ENCODE measurements at regions not wholly inside any gene's neighbourhood (a gene's known extent, or its start where the extent isn't known, plus 50 kb on each side); places are given as distances from the start of the nearest gene placed in this dataset.
"Not testable (repeated sequence)": the region's sequence is repeated elsewhere in the genome, so short reads cannot be mapped to it uniquely, and the experiment has no call there.

DNA sequence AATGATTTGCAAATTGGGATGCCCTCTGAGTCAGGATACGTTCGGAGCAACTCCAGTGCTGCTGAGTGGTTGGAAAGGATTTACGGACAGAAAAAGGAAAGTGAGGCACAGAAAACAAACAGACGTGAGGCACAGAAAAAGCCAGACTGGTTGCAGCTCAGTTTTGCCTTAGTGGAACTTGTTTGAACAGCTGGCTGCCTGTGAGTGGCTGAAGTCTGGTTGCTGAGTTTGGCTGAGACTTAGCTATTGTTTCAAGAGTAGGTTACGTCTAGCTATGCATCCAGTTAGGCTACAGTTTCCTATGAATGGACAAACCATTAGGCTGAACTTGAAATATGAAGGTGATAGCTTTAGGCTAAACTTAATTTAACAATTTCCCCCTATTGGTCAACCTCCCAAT is 256.6 kb downstream of the VAPA start:
- H3K79me2 ChIP-seq (ENCODE audit: low read depth): no peaks in the 10 kb centered on the region
- POLR2A ChIA-PET (ENCODE audit: unreplicated experiment): no interaction called here
- BruUV-seq (replicated peaks): no TSS peak
- no peaks in the 10 kb centered on the region for H3K27me3 ChIP-seq (ENCODE audit: insufficient read depth, low read depth)
- H3K4me3 ChIP-seq: no peak overlapping the region
- no peaks in the 10 kb centered on the region for H3K9me3 ChIP-seq (ENCODE audit: insufficient read depth, low read depth)
- no peak for DNase-seq
- H3K4me1 ChIP-seq (replicated peaks; ENCODE audit: insufficient read depth): no peaks in the 10 kb centered on the region
- H3K9me2 ChIP-seq (ENCODE audit: insufficient read depth): no peaks in the 10 kb centered on the region
- no peak for TF ChIP-seq EZH2 (IDR thresholded peaks at IDR 0.05; ENCODE audit: low read depth)
- TF ChIP-seq, protein P1, sequence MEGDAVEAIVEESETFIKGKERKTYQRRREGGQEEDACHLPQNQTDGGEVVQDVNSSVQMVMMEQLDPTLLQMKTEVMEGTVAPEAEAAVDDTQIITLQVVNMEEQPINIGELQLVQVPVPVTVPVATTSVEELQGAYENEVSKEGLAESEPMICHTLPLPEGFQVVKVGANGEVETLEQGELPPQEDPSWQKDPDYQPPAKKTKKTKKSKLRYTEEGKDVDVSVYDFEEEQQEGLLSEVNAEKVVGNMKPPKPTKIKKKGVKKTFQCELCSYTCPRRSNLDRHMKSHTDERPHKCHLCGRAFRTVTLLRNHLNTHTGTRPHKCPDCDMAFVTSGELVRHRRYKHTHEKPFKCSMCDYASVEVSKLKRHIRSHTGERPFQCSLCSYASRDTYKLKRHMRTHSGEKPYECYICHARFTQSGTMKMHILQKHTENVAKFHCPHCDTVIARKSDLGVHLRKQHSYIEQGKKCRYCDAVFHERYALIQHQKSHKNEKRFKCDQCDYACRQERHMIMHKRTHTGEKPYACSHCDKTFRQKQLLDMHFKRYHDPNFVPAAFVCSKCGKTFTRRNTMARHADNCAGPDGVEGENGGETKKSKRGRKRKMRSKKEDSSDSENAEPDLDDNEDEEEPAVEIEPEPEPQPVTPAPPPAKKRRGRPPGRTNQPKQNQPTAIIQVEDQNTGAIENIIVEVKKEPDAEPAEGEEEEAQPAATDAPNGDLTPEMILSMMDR (conservative IDR thresholded peaks at IDR 0.05): no peak
- no peak overlapping the region for H3K4me2 ChIP-seq
- no peaks in the 10 kb centered on the region for H3F3A ChIP-seq (ENCODE audit: insufficient read depth, low read depth)
- H3K36me3 ChIP-seq (ENCODE audit: low read depth): no peaks in the 10 kb centered on the region
- H2AFZ ChIP-seq: no peak overlapping the region
- CTCF ChIA-PET: no interaction called here
- no peak overlapping the region for H3K27ac ChIP-seq
- intact Hi-C loops (cut with micrococcal nuclease; ENCODE audit: unreplicated experiment): no loop called here
- no peaks in the 10 kb centered on the region for H4K20me1 ChIP-seq (ENCODE audit: insufficient read depth)

DNA sequence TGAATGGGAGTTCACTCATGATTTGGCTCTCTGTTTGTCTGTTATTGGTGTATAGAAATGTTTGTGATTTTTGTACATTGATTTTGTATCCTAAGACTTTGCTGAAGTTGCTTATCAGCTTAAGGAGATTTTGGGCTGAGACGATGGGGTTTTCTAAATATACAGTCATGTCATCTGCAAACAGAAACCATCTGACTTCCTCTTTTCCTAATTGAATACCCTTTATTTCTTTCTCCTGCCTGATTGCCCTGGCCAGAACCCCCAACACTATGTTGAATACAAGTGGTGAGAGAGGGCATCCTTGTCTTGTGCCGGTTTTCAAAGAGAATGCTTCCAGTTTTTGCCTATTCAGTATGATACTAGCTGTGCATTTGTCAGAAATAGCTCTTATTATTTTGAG is 261.5 kb downstream of the VAPA start:
- H3K79me2 ChIP-seq (ENCODE audit: low read depth); H2AFZ ChIP-seq; BruUV-seq (replicated peaks); H3K27ac ChIP-seq; H3F3A ChIP-seq (ENCODE audit: insufficient read depth, low read depth); intact Hi-C loops (cut with micrococcal nuclease; ENCODE audit: unreplicated experiment); DNase-seq; H3K9me2 ChIP-seq (ENCODE audit: insufficient read depth); H4K20me1 ChIP-seq (ENCODE audit: insufficient read depth); CTCF ChIA-PET; H3K4me1 ChIP-seq (replicated peaks; ENCODE audit: insufficient read depth); H3K9me3 ChIP-seq (ENCODE audit: insufficient read depth, low read depth); H3K4me3 ChIP-seq; POLR2A ChIA-PET (ENCODE audit: unreplicated experiment); H3K4me2 ChIP-seq; H3K36me3 ChIP-seq (ENCODE audit: low read depth); H3K27me3 ChIP-seq (ENCODE audit: insufficient read depth, low read depth): not testable (repeated sequence)

GRCh38 chr18:10179326-10179725 is 265.5 kb downstream of the VAPA start:
- H2AFZ ChIP-seq; BruUV-seq (replicated peaks); H3K9me2 ChIP-seq (ENCODE audit: insufficient read depth); H4K20me1 ChIP-seq (ENCODE audit: insufficient read depth); H3K27ac ChIP-seq; H3K79me2 ChIP-seq (ENCODE audit: low read depth); POLR2A ChIA-PET (ENCODE audit: unreplicated experiment); H3K4me3 ChIP-seq; CTCF ChIA-PET; intact Hi-C loops (cut with micrococcal nuclease; ENCODE audit: unreplicated experiment); H3K27me3 ChIP-seq (ENCODE audit: insufficient read depth, low read depth); H3F3A ChIP-seq (ENCODE audit: insufficient read depth, low read depth); DNase-seq; H3K4me2 ChIP-seq; H3K36me3 ChIP-seq (ENCODE audit: low read depth); H3K9me3 ChIP-seq (ENCODE audit: insufficient read depth, low read depth): not testable (repeated sequence)
- H3K4me1 ChIP-seq (replicated peaks; ENCODE audit: insufficient read depth): peaks cover 16% of the 10 kb centered on the region

DNA sequence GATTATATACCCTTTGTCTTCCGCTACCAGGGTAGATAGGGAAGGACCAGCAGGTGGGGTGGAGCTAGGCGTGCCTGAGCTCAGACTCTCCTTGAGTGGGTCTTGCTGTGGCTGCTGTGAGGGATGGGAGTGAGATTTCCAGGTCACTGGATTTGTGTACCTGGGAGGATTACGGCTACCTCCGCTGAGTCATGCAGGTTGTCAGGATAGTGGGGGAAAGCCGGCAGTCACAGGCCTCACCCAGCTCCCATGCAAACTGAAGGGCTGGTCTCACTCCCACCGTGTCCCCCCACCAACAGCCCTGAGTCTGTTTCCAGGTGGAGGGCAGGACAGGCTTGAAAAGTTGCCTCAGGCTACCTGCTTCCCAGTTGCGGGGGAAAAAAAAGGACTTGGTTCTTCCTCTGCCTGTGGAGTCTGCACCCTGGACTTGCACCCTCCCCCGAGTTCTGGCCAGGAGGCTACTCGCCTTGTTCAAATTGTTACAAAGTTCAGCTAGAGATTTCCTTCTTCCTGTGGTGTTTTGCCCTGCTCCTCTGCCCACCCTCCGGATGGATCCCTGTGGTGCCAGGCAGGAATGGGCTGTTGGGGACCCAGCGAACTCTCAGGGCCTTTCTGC is 268.3 kb downstream of the VAPA start:
- Histone ChIP-seq H3F3A (ENCODE audit: insufficient read depth, low read depth) (no peaks in the 10 kb centered on the region; the same call in 1 of the 2 replicates), H3K36me3 (ENCODE audit: low read depth) (no peaks in the 10 kb centered on the region), H3K4me3 (no peak overlapping the region), H3K9me2 (ENCODE audit: insufficient read depth) (no peaks in the 10 kb centered on the region), H3K27ac (peak overlapping the region; percentile 76), H3K4me2 (peak overlapping the region; percentile 59), H4K20me1 (ENCODE audit: insufficient read depth) (no peaks in the 10 kb centered on the region), H3K9me3 (ENCODE audit: insufficient read depth, low read depth) (no peaks in the 10 kb centered on the region), H3K27me3 (ENCODE audit: insufficient read depth, low read depth) (no peaks in the 10 kb centered on the region), H3K79me2 (ENCODE audit: low read depth) (no peaks in the 10 kb centered on the region), H3K4me1 (replicated peaks; ENCODE audit: insufficient read depth) (peaks cover 16% of the 10 kb centered on the region), H2AFZ (peak overlapping the region; percentile 68)
- intact Hi-C loops (cut with micrococcal nuclease; ENCODE audit: unreplicated experiment): no loop called here
- CTCF ChIA-PET: no interaction called here
- no peak for TF ChIP-seq EZH2 (IDR thresholded peaks at IDR 0.05; ENCODE audit: low read depth)
- TF ChIP-seq, protein P1 (conservative IDR thresholded peaks at IDR 0.05): no peak
- peak in 1 of 2 experiments; percentile 61 for DNase-seq
- BruUV-seq (replicated peaks): no TSS peak
- POLR2A ChIA-PET (ENCODE audit: unreplicated experiment): no interaction called here
